ENCODE measurements at regions not wholly inside any gene's neighbourhood (a gene's known extent, or its start where the extent isn't known, plus 50 kb on each side); places are given as distances from the start of the nearest gene placed in this dataset.

DNA sequence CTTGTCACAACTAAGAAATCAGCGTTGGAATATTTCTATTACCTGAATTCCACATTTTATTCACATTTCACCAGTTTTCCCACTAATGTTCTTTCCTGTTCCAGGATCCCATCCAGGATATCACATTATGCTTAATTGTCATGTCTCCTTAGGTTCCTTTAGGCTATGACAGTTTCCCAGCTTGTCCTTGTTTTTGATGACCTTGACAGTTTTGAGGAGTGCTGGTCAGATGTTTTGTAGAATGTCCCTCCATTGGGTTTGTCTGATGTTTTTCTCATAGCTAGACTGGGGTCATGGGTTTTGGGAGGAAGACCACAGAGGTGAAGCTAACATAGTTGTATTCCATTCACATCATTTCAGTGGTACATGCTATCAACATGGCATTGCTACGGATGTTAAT lies 80.8 kb upstream of the HEPHL1 start:
- TF ChIP-seq ZNF274 (IDR thresholded peaks at IDR 0.05; ENCODE audit: low read depth, low read length), result no peak
- no peak for TF ChIP-seq YY1 (IDR thresholded peaks at IDR 0.05; ENCODE audit: insufficient read depth, insufficient read length)
- no peak for TF ChIP-seq SUZ12 (IDR thresholded peaks at IDR 0.05; ENCODE audit: extremely low read depth, insufficient read depth, insufficient read length)
